H1 (cell line): ENCODE measurements at regions not wholly inside any gene's neighbourhood (a gene's known extent, or its start where the extent isn't known, plus 50 kb on each side); places are given as distances from the start of the nearest gene placed in this dataset.

Source experiments
- CTCF ChIA-PET: fragments of 300-600 bp; sonication (Branson Sonifier 250); formaldehyde crosslinking; loops from one replicate; lab custom pipeline; 2021; ENCODE audit not compliant: partially characterized antibody; lab: Charles Lee
- POLR2A ChIA-PET: fragments of 300-600 bp; sonication (Branson Sonifier 250); formaldehyde crosslinking; loops from one replicate; lab custom pipeline; 2021; ENCODE audit warnings: inconsistent platforms; ENCODE audit not compliant: partially characterized antibody; lab: Charles Lee
- DNase-seq, 2 experiments: peaks; one replicate each; pipeline versions ENCODE4 v3.0.0 to v3.0.0-alpha.2; 2010 to 2022; ENCODE audit warnings: low spot score in 2 of 2, low read depth in 1 of 2, mixed read lengths in 1 of 2
- FAIRE-seq: peaks from 2 replicates; lab custom pipeline; 2011; peaks lifted over from hg19 to GRCh38; lab: Jason Lieb, UNC
- H2AFZ ChIP-seq: 2 replicates; pipeline ENCODE4 v1.8.1; 2012; ENCODE audit warnings: low read length, inconsistent platforms
- H2AK5ac ChIP-seq: 2 replicates; pipeline ENCODE4 v1.6.1; 2013; ENCODE audit warnings: low read depth, low read length
- H2BK120ac ChIP-seq: replicated peaks from 2 replicates; pipeline ENCODE3; 2013; ENCODE audit warnings: low read depth, low read length, inconsistent platforms
- H2BK12ac ChIP-seq: 2 replicates; pipeline ENCODE4 v1.6.1; 2013; ENCODE audit warnings: low read depth, low read length
- H2BK15ac ChIP-seq: 2 replicates; pipeline ENCODE4 v1.6.1; 2013; ENCODE audit warnings: low read length
- H2BK20ac ChIP-seq: 2 replicates; pipeline ENCODE4 v1.6.1; 2013; ENCODE audit warnings: low read length
- H2BK5ac ChIP-seq: 2 replicates; pipeline ENCODE4 v1.6.1; 2013; ENCODE audit warnings: low read depth, low read length
- H3K14ac ChIP-seq: 2 replicates; pipeline ENCODE4 v1.6.1; 2013; ENCODE audit warnings: inconsistent platforms; ENCODE audit not compliant: insufficient read length
- H3K18ac ChIP-seq: 2 replicates; pipeline ENCODE4 v1.6.1; 2013; ENCODE audit warnings: low read length; ENCODE audit errors: extremely low read depth
- H3K23ac ChIP-seq: 2 replicates; pipeline ENCODE4 v1.6.1; 2013; ENCODE audit warnings: inconsistent platforms; ENCODE audit not compliant: insufficient read length
- H3K23me2 ChIP-seq: 2 replicates; pipeline ENCODE4 v1.6.1; 2013; ENCODE audit warnings: low read depth, low read length
- H3K27ac ChIP-seq: 2 replicates; pipeline ENCODE4 v1.6.1; 2011; ENCODE audit warnings: low read depth, low read length, inconsistent platforms
- H3K27me3 ChIP-seq, 4 experiments: replicated peaks in 1 of 4; 1 replicate in 1 of 4; 2 replicates in 3 of 4; pipeline versions ENCODE4 v1.6.1 to v1.8.1; 2011 to 2013; ENCODE audit warnings: low read length in 3 of 4, mild to moderate bottlenecking in 3 of 4, inconsistent platforms in 2 of 4, mixed read lengths in 2 of 4, moderate library complexity in 1 of 4; ENCODE audit not compliant: control insufficient read depth in 3 of 4, insufficient read depth in 3 of 4; ENCODE audit errors: extremely low read depth in 1 of 4
- H3K36me3 ChIP-seq, 4 experiments: 2 replicates each; pipeline versions ENCODE4 v1.6.1 to v1.8.1; 2011 to 2013; ENCODE audit warnings: mild to moderate bottlenecking in 4 of 4, low read length in 3 of 4, moderate library complexity in 2 of 4, control low read depth in 1 of 4, inconsistent platforms in 1 of 4; ENCODE audit not compliant: insufficient read depth in 4 of 4, control insufficient read depth in 2 of 4
- H3K4ac ChIP-seq: replicated peaks from 2 replicates; pipeline ENCODE3; 2013; ENCODE audit warnings: low read length, low read depth, mixed read lengths, inconsistent platforms; ENCODE audit not compliant: insufficient read length
- H3K4me1 ChIP-seq, 4 experiments: replicated peaks in 1 of 4; 1 replicate in 1 of 4; 2 replicates in 3 of 4; pipeline versions ENCODE4 v1.6.1 to v1.8.1; 2011 to 2013; ENCODE audit warnings: low read length in 3 of 4, inconsistent platforms in 2 of 4, mixed read lengths in 1 of 4; ENCODE audit not compliant: insufficient read depth in 4 of 4, control insufficient read depth in 3 of 4
- H3K4me2 ChIP-seq, 2 experiments: 2 replicates each; pipeline versions ENCODE4 v1.6.1 to v1.8.1; 2011 to 2013; ENCODE audit warnings: low read depth in 2 of 2, low read length in 2 of 2, control low read depth in 1 of 2, inconsistent platforms in 1 of 2, mild to moderate bottlenecking in 1 of 2; ENCODE audit not compliant: insufficient read depth in 1 of 2
- H3K4me3 ChIP-seq, 4 experiments: fragments of 200-600, 300-600 bp in 1 of 4; sonication (generic), shearing (Covaris generic), sonication (Bioruptor Twin) in 1 of 4; 2 replicates each; pipeline versions ENCODE4 v1.5.1 to v1.8.1; 2011 to 2016; ENCODE audit warnings: low read length in 4 of 4, low read depth in 3 of 4, control low read depth in 2 of 4, inconsistent platforms in 2 of 4, mild to moderate bottlenecking in 2 of 4, mixed read lengths in 1 of 4, moderate library complexity in 1 of 4; ENCODE audit not compliant: insufficient read depth in 2 of 4; ENCODE audit errors: extremely low read depth in 1 of 4
- H3K56ac ChIP-seq: replicated peaks from 2 replicates; pipeline ENCODE3; 2013; ENCODE audit warnings: low read depth, mild to moderate bottlenecking, mixed read lengths, low read length, inconsistent platforms; ENCODE audit not compliant: insufficient read length
- H3K79me1 ChIP-seq: 2 replicates; pipeline ENCODE4 v1.6.1; 2013; ENCODE audit warnings: low read depth, low read length, control low read depth
- H3K79me2 ChIP-seq, 2 experiments: 2 replicates each; pipeline versions ENCODE4 v1.6.1 to v1.8.1; 2012 to 2013; ENCODE audit warnings: low read length in 2 of 2, mild to moderate bottlenecking in 2 of 2, inconsistent platforms in 1 of 2; ENCODE audit not compliant: insufficient read depth in 2 of 2, control insufficient read depth in 1 of 2
- H3K9ac ChIP-seq, 4 experiments: replicated peaks in 1 of 4; 1 replicate in 1 of 4; 2 replicates in 3 of 4; pipeline versions ENCODE4 v1.6.1 to v1.8.1; 2011 to 2013; ENCODE audit warnings: low read depth in 3 of 4, low read length in 3 of 4, control low read depth in 2 of 4, mild to moderate bottlenecking in 2 of 4, moderate library complexity in 2 of 4, inconsistent platforms in 1 of 4; ENCODE audit errors: extremely low read depth in 1 of 4
- H3K9me3 ChIP-seq, 2 experiments: 2 replicates each; pipeline versions ENCODE4 v1.6.1 to v1.8.1; 2012 to 2013; ENCODE audit warnings: mild to moderate bottlenecking in 2 of 2, moderate library complexity in 2 of 2, control low read depth in 1 of 2, inconsistent platforms in 1 of 2, low read depth in 1 of 2, low read length in 1 of 2, mixed read lengths in 1 of 2; ENCODE audit not compliant: insufficient read depth in 2 of 2
- H4K20me1 ChIP-seq, 2 experiments: replicated peaks in 1 of 2; 2 replicates each; pipeline versions ENCODE3 to v1.8.1; 2011 to 2013; ENCODE audit warnings: inconsistent platforms in 2 of 2, low read length in 2 of 2, mild to moderate bottlenecking in 1 of 2; ENCODE audit not compliant: insufficient read depth in 2 of 2, control insufficient read depth in 1 of 2
- H4K5ac ChIP-seq: 2 replicates; pipeline ENCODE4 v1.6.1; 2013; ENCODE audit warnings: low read length, low read depth, mixed read lengths, inconsistent platforms; ENCODE audit not compliant: insufficient read length
- H4K8ac ChIP-seq: 2 replicates; pipeline ENCODE4 v1.8.0; 2013; ENCODE audit warnings: mild to moderate bottlenecking, moderate library complexity, low read length, inconsistent platforms; ENCODE audit not compliant: insufficient read depth; ENCODE audit errors: extremely low read depth
- H4K91ac ChIP-seq: replicated peaks from 2 replicates; pipeline ENCODE3; 2013; ENCODE audit warnings: low read length, mixed read lengths, inconsistent platforms; ENCODE audit not compliant: insufficient read length
- POLR2AphosphoS5 ChIP-seq: IDR thresholded peaks from 2 replicates; pipeline ENCODE4 v1.6.1; 2011; ENCODE audit warnings: low read depth, low read length
- TEAD4 ChIP-seq: IDR thresholded peaks from 2 replicates; pipeline ENCODE4 v1.6.1; 2012; ENCODE audit warnings: low read depth, low read length, inconsistent platforms, mixed read lengths
- WGBS, 2 experiments: shearing (Covaris generic) in 1 of 2; methylation state at CpG; one replicate each; pipeline versions ENCODE4 v1.1.6 to v1.1.7; 2013 to 2015; ENCODE audit warnings: low lambda C conversion rate in 2 of 2, mixed read lengths in 2 of 2, inconsistent platforms in 1 of 2, low coverage in 1 of 2, missing lambda C conversion rate in 1 of 2; ENCODE audit not compliant: insufficient replicate concordance in 2 of 2, insufficient coverage in 1 of 2, insufficient read length in 1 of 2; ENCODE audit errors: extremely low coverage in 1 of 2, missing lambda C conversion rate in 1 of 2; 5-methylcytosine and 5-hydroxymethylcytosine counted together

DNA sequence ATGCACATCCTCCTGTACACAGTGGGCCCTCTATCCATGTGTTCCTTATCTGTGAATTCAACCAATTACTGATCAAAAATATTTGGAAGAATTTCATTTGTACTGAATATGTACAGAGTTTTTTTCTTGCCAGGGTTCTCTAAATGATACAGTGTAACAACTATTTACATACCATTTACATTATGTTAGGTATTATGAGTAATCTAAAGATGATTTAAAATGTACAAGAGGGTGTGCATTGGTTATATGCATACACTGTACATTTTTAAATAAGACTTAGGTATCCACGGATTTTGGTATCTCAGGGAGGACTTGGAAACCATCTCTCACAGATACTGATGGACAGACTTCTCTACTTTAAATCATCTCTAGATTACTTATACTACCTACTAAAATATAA, 1333.9 kb downstream of the PCDH18 start:
- H3K23me2 ChIP-seq = no peaks in the 10 kb centered on the region
- H2BK20ac ChIP-seq = no peak overlapping the region
- no peaks in the 10 kb centered on the region for H3K4me1 ChIP-seq
- no peak overlapping the region for H2BK120ac ChIP-seq
- peaks cover 3 to 11% (median 8%) of the 10 kb centered on the region in 4 experiments; a peak in 5 of 7 replicates for H3K27me3 ChIP-seq
- H4K5ac ChIP-seq = no peak overlapping the region
- no peak overlapping the region for H3K18ac ChIP-seq
- no peak overlapping the region for H3K4me2 ChIP-seq
- H3K4me3 ChIP-seq = no peak overlapping the region
- H2BK5ac ChIP-seq = no peak overlapping the region
- 90% methylated on average over 1 of the region's 1 CpG; no CpG with 5 or more reads in 1 of the 2 experiments for WGBS, 2 experiments
- no peak overlapping the region for H2BK12ac ChIP-seq
- POLR2A ChIA-PET = no interaction called here
- no peak overlapping the region for H3K27ac ChIP-seq
- no peak overlapping the region for H3K23ac ChIP-seq
- peaks cover 0 to 10% of the 10 kb centered on the region in 2 experiments; a peak in 2 of 4 replicates for H3K9me3 ChIP-seq
- H3K79me2 ChIP-seq = no peaks in the 10 kb centered on the region
- FAIRE-seq = no peak
- DNase-seq = no peak
- CTCF ChIA-PET = no interaction called here
- no peak overlapping the region for H3K9ac ChIP-seq
- H4K8ac ChIP-seq = no peak overlapping the region
- no peak overlapping the region for H3K4ac ChIP-seq
- H4K91ac ChIP-seq = no peak overlapping the region
- no peaks in the 10 kb centered on the region for H3K79me1 ChIP-seq
- TF ChIP-seq TEAD4 (no peak), POLR2AphosphoS5 (no peak)
- TF ChIP-seq, all 59 proteins: peak for 0
- no peak overlapping the region for H3K56ac ChIP-seq
- H2BK15ac ChIP-seq = no peak overlapping the region
- H3K14ac ChIP-seq = no peak overlapping the region
- no peaks in the 10 kb centered on the region for H4K20me1 ChIP-seq
- no peaks in the 10 kb centered on the region for H3K36me3 ChIP-seq
- H2AK5ac ChIP-seq = no peak overlapping the region
- no peak overlapping the region for H2AFZ ChIP-seq
